Esophagus muscularis mucosa (tissue), 4 donors: ENCODE measurements at regions not wholly inside any gene's neighbourhood (a gene's known extent, or its start where the extent isn't known, plus 50 kb on each side); places are given as distances from the start of the nearest gene placed in this dataset.
"Not testable (repeated sequence)": the region's sequence is repeated elsewhere in the genome, so short reads cannot be mapped to it uniquely, and the experiment has no call there.

Experiments
- DNase-seq: peaks from one replicate; pipeline ENCODE4 v3.0.0-alpha.2; 2017; ENCODE audit errors: extremely low spot score
- H3K27ac ChIP-seq, 4 donors: fragments of 200-600 bp; sonication (generic); replicated peaks in 1 of 4; 1 replicate in 3 of 4; 2 replicates in 1 of 4; pipeline ENCODE4 v1.5.1; 2016 to 2019; ENCODE audit warnings: mild to moderate bottlenecking in 1 of 4
- H3K27me3 ChIP-seq, 4 donors: fragments of 200-600 bp; sonication (generic); one replicate each; pipeline versions ENCODE4 v1.5.1 to v1.6.0; 2016 to 2019
- H3K36me3 ChIP-seq, 4 donors: fragments of 200-600 bp; sonication (generic); one replicate each; pipeline ENCODE4 v1.5.1; 2016 to 2019
- H3K4me1 ChIP-seq, 4 donors: fragments of 200-600 bp; sonication (generic); one replicate each; pipeline ENCODE4 v1.5.1; 2016 to 2019
- H3K4me3 ChIP-seq, 4 donors: fragments of 200-600 bp; sonication (generic); 1 replicate in 2 of 4; 2 replicates in 2 of 4; pipeline ENCODE4 v1.5.1; 2016 to 2019; ENCODE audit warnings: mild to moderate bottlenecking in 4 of 4, moderate library complexity in 1 of 4
- H3K9me3 ChIP-seq, 4 donors: fragments of 200-600 bp; sonication (generic); 1 replicate in 3 of 4; 2 replicates in 1 of 4; pipeline ENCODE4 v1.5.1; 2016 to 2019
- EP300 ChIP-seq: sonication (generic); formaldehyde crosslinking; IDR thresholded peaks from one replicate; pipeline ENCODE4 v1.6.1; 2017; ENCODE audit warnings: antibody characterized with exemption
- POLR2A ChIP-seq: fragments of 450-650 bp; IDR thresholded peaks from one replicate; pipeline ENCODE4 v1.6.1; 2017; ENCODE audit warnings: antibody characterized with exemption, moderate library complexity, mild to moderate bottlenecking, low read depth
- POLR2AphosphoS5 ChIP-seq, 2 donors: sonication (generic); formaldehyde crosslinking; IDR thresholded peaks; one replicate each; pipeline ENCODE4 v1.6.1; 2017; ENCODE audit warnings: antibody characterized with exemption in 2 of 2
- WGBS: methylation state at CpG from one replicate; pipeline ENCODE4 v1.1.5; 2018; 5-methylcytosine and 5-hydroxymethylcytosine counted together
- intact Hi-C: fragments of 100-400 bp; cut with DNase I; formaldehyde crosslinking; loops from one replicate; pipeline ENCODE4 v1.15.1; 2023
- TF ChIP-seq, protein P1 (sequence below), 3 experiments: fragments of 200-600 bp in 2 of 3; fragments of 450-650 bp in 1 of 3; sonication (generic) in 2 of 3; IDR thresholded peaks; one replicate each; pipeline ENCODE4 v1.5.1; 2017 to 2019; ENCODE audit warnings: antibody characterized with exemption in 3 of 3, mild to moderate bottlenecking in 2 of 3, moderate library complexity in 1 of 3

- peak; percentile 53 for DNase-seq
- Histone ChIP-seq H3K27me3 (peaks cover 0 to 3% (median 0%) of the 10 kb centered on the region in 4 donors), H3K27ac (no peak overlapping the region), H3K9me3 (peaks cover 0 to 10% (median 7%) of the 10 kb centered on the region in 4 donors), H3K36me3 (no peaks in the 10 kb centered on the region), H3K4me1 (no peaks in the 10 kb centered on the region), H3K4me3 (no peak overlapping the region)
- WGBS = 80% methylated on average over 2 of the region's 3 CpGs
- TF ChIP-seq POLR2A = no peak
- TF ChIP-seq, protein P1, sequence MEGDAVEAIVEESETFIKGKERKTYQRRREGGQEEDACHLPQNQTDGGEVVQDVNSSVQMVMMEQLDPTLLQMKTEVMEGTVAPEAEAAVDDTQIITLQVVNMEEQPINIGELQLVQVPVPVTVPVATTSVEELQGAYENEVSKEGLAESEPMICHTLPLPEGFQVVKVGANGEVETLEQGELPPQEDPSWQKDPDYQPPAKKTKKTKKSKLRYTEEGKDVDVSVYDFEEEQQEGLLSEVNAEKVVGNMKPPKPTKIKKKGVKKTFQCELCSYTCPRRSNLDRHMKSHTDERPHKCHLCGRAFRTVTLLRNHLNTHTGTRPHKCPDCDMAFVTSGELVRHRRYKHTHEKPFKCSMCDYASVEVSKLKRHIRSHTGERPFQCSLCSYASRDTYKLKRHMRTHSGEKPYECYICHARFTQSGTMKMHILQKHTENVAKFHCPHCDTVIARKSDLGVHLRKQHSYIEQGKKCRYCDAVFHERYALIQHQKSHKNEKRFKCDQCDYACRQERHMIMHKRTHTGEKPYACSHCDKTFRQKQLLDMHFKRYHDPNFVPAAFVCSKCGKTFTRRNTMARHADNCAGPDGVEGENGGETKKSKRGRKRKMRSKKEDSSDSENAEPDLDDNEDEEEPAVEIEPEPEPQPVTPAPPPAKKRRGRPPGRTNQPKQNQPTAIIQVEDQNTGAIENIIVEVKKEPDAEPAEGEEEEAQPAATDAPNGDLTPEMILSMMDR (IDR thresholded peaks at IDR 0.05) = no peak
- no peak for TF ChIP-seq POLR2AphosphoS5 (IDR thresholded peaks at IDR 0.05)
- no peak for TF ChIP-seq EP300
- intact Hi-C loops = no loop called here
These were observed 136.3 kb downstream of the ZNF248 start for GRCh38 chr10:37721100-37721499.

DNA sequence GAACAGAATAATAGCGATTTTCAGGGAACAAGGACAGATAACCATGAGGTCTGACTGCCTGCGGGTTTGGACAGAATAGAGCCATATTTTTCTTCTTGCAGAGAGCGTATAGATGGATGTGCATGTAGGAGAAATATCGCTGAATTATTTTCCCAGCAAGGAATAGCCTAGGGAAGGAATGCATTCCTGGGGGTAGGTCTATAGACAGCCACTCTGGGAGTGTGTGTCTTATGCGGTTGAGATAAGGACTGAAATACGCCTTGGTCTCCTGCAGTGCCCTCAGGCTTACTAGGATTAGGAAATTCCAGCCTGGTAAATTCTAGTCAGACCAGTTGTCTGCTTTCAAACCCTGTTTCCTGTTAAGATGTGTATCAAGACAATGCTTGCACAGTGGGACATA is 139.3 kb downstream of the ZNF248 start:
- peaks cover 0 to 10% (median 9%) of the 10 kb centered on the region in 4 donors for H3K4me1 ChIP-seq
- intact Hi-C loops, H3K9me3 ChIP-seq, DNase-seq, H3K36me3 ChIP-seq, H3K27me3 ChIP-seq, H3K4me3 ChIP-seq, H3K27ac ChIP-seq: not testable (repeated sequence)
- WGBS = 78% methylated on average over 6 of the region's 6 CpGs

DNA sequence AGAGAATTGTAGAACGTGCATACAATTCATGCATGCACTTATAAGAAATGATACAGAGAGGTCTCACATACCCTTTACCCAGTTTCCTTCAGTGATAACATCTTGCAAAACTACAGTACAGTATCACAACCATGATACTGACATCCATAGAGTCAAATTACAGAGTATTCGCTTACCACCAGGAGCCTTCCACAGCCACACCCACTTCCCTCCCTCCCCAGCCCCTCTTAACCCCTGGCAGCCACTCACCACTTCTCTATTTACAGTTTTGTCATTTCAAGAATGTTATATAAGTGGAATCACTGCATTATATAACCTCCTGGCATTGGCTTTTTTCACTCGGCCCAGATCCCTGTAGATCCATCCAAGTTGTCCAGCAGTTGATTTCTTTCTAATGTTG is 143.8 kb downstream of the ZNF248 start:
- no peaks in the 10 kb centered on the region for H3K27me3 ChIP-seq
- intact Hi-C loops = no loop called here
- 48% methylated on average over 3 of the region's 3 CpGs for WGBS
- H3K27ac ChIP-seq = no peak overlapping the region
- no peak overlapping the region for H3K4me3 ChIP-seq
- peaks cover 0 to 10% (median 6%) of the 10 kb centered on the region in 4 donors for H3K9me3 ChIP-seq
- TF ChIP-seq EP300 = no peak
- DNase-seq = no peak
- peaks cover 7 to 34% (median 32%) of the 10 kb centered on the region in 4 donors for H3K4me1 ChIP-seq
- H3K36me3 ChIP-seq = no peaks in the 10 kb centered on the region

DNA sequence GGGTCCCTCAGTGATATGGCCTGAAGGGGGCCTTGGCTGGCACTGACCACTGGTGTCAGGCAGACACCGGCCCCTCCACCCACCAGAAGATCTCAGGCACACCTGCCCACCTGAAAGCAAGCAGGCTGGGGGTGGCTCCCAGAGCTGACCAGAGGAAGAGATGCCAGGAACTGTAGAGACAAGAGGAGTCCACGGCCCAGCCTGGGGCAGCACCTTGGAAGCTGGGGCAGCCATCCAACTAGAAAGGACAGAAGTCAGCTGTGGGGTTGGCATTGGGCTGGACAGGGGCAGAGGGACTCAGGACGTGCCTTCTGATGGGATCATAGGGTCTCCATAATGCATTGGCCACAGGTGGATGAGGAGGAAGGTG is 144.3 kb downstream of the ZNF248 start:
- TF ChIP-seq, protein P1 (IDR thresholded peaks at IDR 0.05) = no peak
- TF ChIP-seq EP300 (no peak), POLR2A (no peak), POLR2AphosphoS5 (IDR thresholded peaks at IDR 0.05) (no peak)
- peak; percentile 88 for DNase-seq
- peaks cover 0 to 4% (median 3%) of the 10 kb centered on the region in 4 donors for H3K9me3 ChIP-seq
- WGBS = 59% methylated on average over 2 of the region's 3 CpGs
- no peak overlapping the region for H3K4me3 ChIP-seq
- no peaks in the 10 kb centered on the region for H3K27me3 ChIP-seq
- intact Hi-C loops = no loop called here
- H3K36me3 ChIP-seq = no peaks in the 10 kb centered on the region
- no peak overlapping the region for H3K27ac ChIP-seq
- peaks cover 7 to 34% (median 32%) of the 10 kb centered on the region in 4 donors for H3K4me1 ChIP-seq

DNA sequence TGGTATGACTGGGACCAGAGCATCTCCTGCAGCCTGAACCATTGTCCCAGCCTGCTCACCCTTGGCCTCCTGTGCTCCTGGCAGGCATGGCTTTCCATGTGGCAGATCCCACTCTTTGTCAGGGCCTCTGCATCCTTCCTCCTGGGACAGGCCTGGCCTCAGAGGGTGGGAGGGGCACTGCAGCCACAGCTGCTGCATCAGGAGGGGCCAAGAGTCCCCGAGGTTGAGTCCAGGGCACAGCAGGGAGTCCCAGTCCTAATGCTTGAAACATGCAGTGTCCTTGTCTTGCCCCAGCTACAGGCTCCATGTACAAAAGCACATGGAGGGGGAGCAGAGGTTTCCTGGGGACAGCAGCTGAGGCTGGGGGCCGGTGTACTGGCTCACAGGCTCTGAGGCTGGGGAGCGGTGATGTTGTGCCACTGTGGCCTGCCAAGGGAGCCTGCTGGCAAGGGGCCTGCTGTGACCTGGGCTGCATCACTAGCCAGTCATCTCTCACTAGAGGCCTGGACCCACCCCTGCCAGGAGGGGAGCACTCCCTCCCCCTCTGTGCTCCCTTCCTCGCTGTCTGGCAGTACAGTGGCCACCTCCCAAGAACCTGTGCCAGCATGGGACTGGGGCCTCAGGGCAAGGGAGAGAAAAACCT is 144.8 kb downstream of the ZNF248 start:
- TF ChIP-seq EP300 (no peak), POLR2A (no peak)
- TF ChIP-seq, protein P1 (IDR thresholded peaks at IDR 0.05) = no peak
- no peak for DNase-seq
- Histone ChIP-seq H3K4me1 (peaks cover 7 to 34% (median 32%) of the 10 kb centered on the region in 4 donors), H3K36me3 (no peaks in the 10 kb centered on the region), H3K9me3 (no peaks in the 10 kb centered on the region), H3K4me3 (no peak overlapping the region), H3K27ac (no peak overlapping the region), H3K27me3 (no peaks in the 10 kb centered on the region)
- intact Hi-C loops = no loop called here
- WGBS = 68% methylated on average over 3 of the region's 4 CpGs
